HFF-Myc (cell line): ENCODE measurements at regions not wholly inside any gene's neighbourhood (a gene's known extent, or its start where the extent isn't known, plus 50 kb on each side); places are given as distances from the start of the nearest gene placed in this dataset.

Experiments used
- DNase-seq: peaks from one replicate; pipeline ENCODE4 v3.0.0-alpha.2; 2011; ENCODE audit warnings: low read depth; ENCODE audit errors: extremely low read depth
- H3K4me3 ChIP-seq: replicated peaks from 2 replicates; pipeline ENCODE4 v1.5.1; 2011; ENCODE audit warnings: low read depth, mild to moderate bottlenecking, control low read depth, low read length
- TF ChIP-seq, protein P1 (sequence below): IDR thresholded peaks from 2 replicates; pipeline ENCODE4 v1.5.1; 2012; ENCODE audit warnings: mild to moderate bottlenecking, low read depth, low read length, control low read depth; ENCODE audit errors: missing control alignments

DNA sequence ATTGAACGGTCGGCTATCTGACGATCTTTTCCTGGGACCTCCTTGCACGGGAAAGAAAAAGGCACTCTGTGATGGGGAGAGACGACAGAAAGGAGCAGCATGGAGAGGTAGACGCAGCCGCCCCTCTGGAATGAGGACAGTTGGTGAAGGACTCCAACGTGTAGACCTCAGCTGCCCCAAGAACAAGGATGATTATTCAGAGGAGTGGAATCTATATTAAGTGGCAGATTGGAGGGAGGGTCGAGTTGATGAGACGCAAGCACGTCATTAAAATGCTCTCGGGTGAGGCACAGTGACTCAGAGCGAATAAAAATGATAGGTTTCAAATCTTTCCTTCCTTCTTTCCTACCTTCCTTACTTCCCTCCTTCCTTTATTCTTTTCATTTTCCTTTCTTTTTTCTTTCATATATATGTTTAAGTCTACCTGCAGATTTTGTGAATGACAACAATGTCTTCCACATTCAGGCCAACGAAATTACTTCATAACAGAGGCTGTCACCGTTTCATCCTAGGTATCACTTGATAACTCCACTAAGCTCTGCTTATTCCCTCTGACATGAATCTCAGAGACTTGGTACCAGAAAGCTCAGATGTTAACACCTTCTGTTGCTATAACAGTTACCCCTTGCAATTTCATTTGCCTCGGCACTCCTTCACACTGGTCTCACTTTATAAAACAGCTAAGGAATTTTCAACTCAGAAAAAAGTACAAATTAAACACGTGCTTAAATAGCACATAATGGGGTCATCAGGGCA lies 110.0 kb upstream of the PPARGC1A start:
- H3K4me3 ChIP-seq, result no peak overlapping the region
- TF ChIP-seq, protein P1, sequence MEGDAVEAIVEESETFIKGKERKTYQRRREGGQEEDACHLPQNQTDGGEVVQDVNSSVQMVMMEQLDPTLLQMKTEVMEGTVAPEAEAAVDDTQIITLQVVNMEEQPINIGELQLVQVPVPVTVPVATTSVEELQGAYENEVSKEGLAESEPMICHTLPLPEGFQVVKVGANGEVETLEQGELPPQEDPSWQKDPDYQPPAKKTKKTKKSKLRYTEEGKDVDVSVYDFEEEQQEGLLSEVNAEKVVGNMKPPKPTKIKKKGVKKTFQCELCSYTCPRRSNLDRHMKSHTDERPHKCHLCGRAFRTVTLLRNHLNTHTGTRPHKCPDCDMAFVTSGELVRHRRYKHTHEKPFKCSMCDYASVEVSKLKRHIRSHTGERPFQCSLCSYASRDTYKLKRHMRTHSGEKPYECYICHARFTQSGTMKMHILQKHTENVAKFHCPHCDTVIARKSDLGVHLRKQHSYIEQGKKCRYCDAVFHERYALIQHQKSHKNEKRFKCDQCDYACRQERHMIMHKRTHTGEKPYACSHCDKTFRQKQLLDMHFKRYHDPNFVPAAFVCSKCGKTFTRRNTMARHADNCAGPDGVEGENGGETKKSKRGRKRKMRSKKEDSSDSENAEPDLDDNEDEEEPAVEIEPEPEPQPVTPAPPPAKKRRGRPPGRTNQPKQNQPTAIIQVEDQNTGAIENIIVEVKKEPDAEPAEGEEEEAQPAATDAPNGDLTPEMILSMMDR, result no peak
- no peak for DNase-seq

DNA sequence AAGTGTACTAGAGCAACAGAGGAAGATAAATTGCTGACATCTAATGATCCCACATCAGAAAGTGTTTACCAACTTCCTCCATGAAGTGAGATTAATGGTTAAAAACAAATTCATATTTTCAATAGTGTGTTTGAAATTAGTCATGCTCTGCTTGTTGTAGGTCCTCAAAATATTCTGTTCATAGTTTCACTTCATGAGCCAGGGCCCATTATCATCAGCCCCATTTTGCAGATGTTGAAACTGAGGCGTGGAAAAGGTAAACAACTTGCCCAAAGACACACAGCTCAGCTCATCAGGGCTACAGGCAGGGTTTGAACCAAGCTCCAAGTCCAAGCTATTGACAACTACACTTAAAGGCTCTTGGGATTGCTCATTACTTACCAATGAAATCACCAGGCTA lies 103.5 kb upstream of the PPARGC1A start:
- no peak for DNase-seq
- H3K4me3 ChIP-seq, result no peak overlapping the region

DNA sequence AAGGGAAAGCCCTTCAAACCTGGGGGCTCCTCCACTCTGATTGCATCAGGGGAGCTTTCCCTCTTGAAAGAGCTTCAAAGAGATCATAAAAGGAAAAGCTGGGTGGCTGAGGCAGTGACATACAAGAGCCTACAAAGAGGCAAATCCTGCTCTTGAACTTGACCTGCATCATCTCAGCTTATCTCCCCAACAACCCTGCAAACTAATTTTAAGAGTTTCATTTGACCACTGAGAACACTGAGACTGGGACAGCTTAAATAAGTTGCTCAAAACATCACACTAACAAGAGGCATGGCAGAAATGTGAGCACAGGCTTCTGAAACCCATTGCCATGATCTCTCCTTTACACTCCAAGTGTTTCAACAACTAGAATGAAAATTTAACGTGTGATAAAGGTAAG lies 101.6 kb upstream of the PPARGC1A start:
- no peak overlapping the region for H3K4me3 ChIP-seq
- no peak for DNase-seq
- TF ChIP-seq, protein P1, result no peak

More for the DNA sequence above, 103.5 kb upstream of the PPARGC1A start:
- TF ChIP-seq, protein P1, result no peak

DNA sequence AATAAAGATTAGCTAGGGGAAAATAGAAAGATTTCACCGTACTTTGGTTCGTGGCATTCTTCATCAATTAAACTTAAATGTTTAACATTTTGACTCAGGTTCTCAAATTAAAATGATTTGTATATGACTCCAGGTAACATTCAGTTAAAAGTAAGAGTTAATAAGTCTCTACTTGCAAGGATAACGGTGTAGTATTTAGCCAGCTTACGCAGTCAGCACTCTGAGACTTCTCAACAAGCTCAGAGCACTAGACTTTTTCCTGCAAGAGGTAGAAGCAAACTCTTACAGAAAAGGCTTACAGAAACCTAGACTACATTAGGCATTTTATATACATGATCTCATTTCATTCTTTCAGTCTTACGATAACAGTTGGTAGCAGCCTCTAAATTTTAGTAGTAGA lies 96.4 kb upstream of the PPARGC1A start:
- H3K4me3 ChIP-seq, result no peak overlapping the region
- TF ChIP-seq, protein P1, result no peak
- DNase-seq, result no peak

DNA sequence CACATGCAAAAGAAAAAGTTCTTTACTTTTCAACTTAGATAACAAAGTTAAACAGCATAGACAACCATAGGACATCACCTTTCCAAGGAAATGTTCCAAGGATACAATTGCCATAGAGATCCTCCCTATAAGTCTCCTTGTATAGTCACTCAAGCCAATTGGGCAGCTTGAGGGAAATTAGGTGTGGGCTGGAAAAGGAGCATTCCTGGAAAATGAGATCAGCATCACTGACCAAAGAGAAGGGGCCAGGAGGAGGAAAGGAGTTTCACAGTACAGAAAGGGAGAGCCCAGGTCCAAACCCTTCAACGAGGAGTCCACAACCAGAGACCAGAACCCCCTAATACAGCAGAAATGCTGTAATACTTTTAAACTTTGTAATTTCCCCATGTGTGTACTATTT lies 91.5 kb upstream of the PPARGC1A start:
- H3K4me3 ChIP-seq, result no peak overlapping the region
- no peak for DNase-seq

DNA sequence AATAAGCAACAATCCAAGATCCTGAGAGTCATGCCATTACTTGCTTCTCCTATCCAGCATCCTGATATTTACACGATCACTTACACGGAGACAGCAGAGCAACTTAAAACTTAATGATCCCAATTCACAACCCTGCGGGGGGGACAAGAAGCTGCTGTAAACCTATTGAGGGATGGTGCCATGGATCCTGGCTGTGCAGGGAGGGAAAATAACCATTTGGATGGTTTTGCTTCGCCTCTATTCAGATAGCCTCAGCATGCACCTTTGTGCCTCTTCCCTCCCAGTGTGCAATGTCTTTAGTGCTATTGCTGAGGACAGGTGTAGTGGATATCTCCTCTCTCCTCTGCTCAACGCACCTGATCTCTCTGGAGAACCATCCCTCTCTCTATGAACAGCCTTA lies 89.7 kb upstream of the PPARGC1A start:
- TF ChIP-seq, protein P1, result no peak
- no peak for DNase-seq
- H3K4me3 ChIP-seq, result no peak overlapping the region

More for the DNA sequence above, 91.5 kb upstream of the PPARGC1A start:
- TF ChIP-seq, protein P1, result no peak

DNA sequence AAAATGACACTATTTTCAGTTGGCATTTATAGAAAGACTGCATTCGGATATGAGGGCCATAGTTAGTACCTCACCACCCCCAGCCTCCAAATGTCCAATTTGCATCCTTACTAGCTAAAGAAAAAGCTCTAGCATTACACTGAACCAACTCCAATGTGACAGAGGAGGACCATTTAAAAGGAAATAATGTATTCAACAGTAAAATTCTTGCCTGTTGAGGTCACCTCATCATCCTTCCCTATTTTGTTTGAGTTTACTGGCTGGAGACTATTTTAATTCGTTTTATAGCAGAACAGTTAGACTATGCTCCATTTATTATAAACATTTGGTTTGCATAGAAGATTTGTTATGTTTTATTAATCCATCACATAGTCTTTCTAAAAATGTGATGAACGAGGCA lies 88.2 kb upstream of the PPARGC1A start:
- TF ChIP-seq, protein P1, result no peak
- H3K4me3 ChIP-seq, result no peak overlapping the region
- DNase-seq, result no peak
